Esophagus squamous epithelium (tissue), 4 donors: ENCODE measurements at regions not wholly inside any gene's neighbourhood (a gene's known extent, or its start where the extent isn't known, plus 50 kb on each side); places are given as distances from the start of the nearest gene placed in this dataset.

Source experiments
- CTCF ChIP-seq, 6 experiments: fragments of 450-650 bp in 4 of 6; fragments of 200-600 bp in 2 of 6; sonication (generic) in 2 of 6; IDR thresholded peaks; one replicate each; pipeline ENCODE4 v1.5.1; 2016 to 2019; ENCODE audit warnings: antibody characterized with exemption in 6 of 6, mild to moderate bottlenecking in 4 of 6, moderate library complexity in 4 of 6
- POLR2A ChIP-seq, 4 donors: fragments of 450-650 bp; IDR thresholded peaks; one replicate each; pipeline ENCODE4 v1.6.1; 2017; ENCODE audit warnings: antibody characterized with exemption in 4 of 4, mild to moderate bottlenecking in 4 of 4, moderate library complexity in 3 of 4

- no peak for TF ChIP-seq CTCF (IDR thresholded peaks at IDR 0.05)
- TF ChIP-seq POLR2A (IDR thresholded peaks at IDR 0.05): no peak
Measured at GRCh38 chr9:129283705-129284606, 105.9 kb upstream of the IER5L start.
